ENCODE measurements at regions not wholly inside any gene's neighbourhood (a gene's known extent, or its start where the extent isn't known, plus 50 kb on each side); places are given as distances from the start of the nearest gene placed in this dataset.

GRCh38 chr10:117830205-117830604 is 216.5 kb downstream of the RAB11FIP2 start:
- no peak for FAIRE-seq

More at GRCh38 chr10:117830205-117830604, 216.5 kb downstream of the RAB11FIP2 start:
- no peaks in the 10 kb centered on the region for H3K4me1 ChIP-seq (ENCODE audit: control insufficient read depth, insufficient read depth, low read length)
- no peak overlapping the region for H3K4me2 ChIP-seq (ENCODE audit: control insufficient read depth, insufficient read depth)
- no peaks in the 10 kb centered on the region; the same call in 2 of the 3 replicates for H3K9me3 ChIP-seq (replicated peaks; ENCODE audit: control insufficient read depth, insufficient read depth, low read length)
- WGBS (ENCODE audit: insufficient coverage, insufficient replicate concordance, low lambda C conversion rate, missing lambda C conversion rate): 74% methylated on average over 14 of the region's 14 CpGs
- SMC1A ChIA-PET (ENCODE audit: uncharacterized antibody, unreplicated experiment): interaction anchor here (0.9 to 1.6 kb wide), 2 partner anchors 12 to 276 kb away, joined by 3 read pairs; no protein-coding TSS in a partner anchor
- no peak for DNase-seq (ENCODE audit: low read depth, low spot score)
- H4K20me1 ChIP-seq (ENCODE audit: control insufficient read depth, insufficient read depth): no peaks in the 10 kb centered on the region
- H3K4me3 ChIP-seq: no peak overlapping the region
- TF ChIP-seq PAX8 (IDR thresholded peaks at IDR 0.05): no peak
- TF ChIP-seq YBX1 (IDR thresholded peaks at IDR 0.05): no peak
- TF ChIP-seq IRF4 (IDR thresholded peaks at IDR 0.05; ENCODE audit: low read depth, low read length): no peak
- no peak for TF ChIP-seq MYB (IDR thresholded peaks at IDR 0.05; ENCODE audit: borderline replicate concordance, low read depth, low read length)
- TF ChIP-seq E4F1 (IDR thresholded peaks at IDR 0.05; ENCODE audit: borderline replicate concordance, partially characterized antibody): no peak
- TF ChIP-seq FOXK2 (IDR thresholded peaks at IDR 0.05): no peak
- no peak for TF ChIP-seq MLLT1 (IDR thresholded peaks at IDR 0.05)
- RAD21 ChIA-PET (ENCODE audit: unreplicated experiment): no interaction called here
- POLR2A ChIA-PET: no interaction called here
- H3K27ac ChIP-seq (ENCODE audit: control insufficient read depth, insufficient read depth): no peak overlapping the region
- peaks cover 0 to 3% of the 10 kb centered on the region in 2 experiments; a peak in 1 of 4 replicates for H3K27me3 ChIP-seq (replicated peaks in 1 of 2; ENCODE audit: control insufficient read depth in 2 of 2, insufficient read depth in 2 of 2, low read length in 1 of 2)
- no peak overlapping the region for H2AFZ ChIP-seq (ENCODE audit: control insufficient read depth, low read depth, low read length)
- H3K79me2 ChIP-seq (ENCODE audit: control insufficient read depth, insufficient read depth, low read length): no peaks in the 10 kb centered on the region
- in situ Hi-C loops (cut with MboI) (no loop called here), intact Hi-C loops (cut with micrococcal nuclease; ENCODE audit: unreplicated experiment) (no loop called here)
- ATAC-seq: no peak
- no TSS peak for BruUV-seq (replicated peaks)
- H3K9ac ChIP-seq (ENCODE audit: control insufficient read depth, insufficient read depth, low read length): no peak overlapping the region
- CTCF ChIA-PET: interaction anchor here (0.8 kb wide), 1 partner anchor 276 kb away, joined by 3 read pairs; no protein-coding TSS in a partner anchor
- no peaks in the 10 kb centered on the region for H3K36me3 ChIP-seq (ENCODE audit: control insufficient read depth in 2 of 2, insufficient read depth in 2 of 2, low read length in 1 of 2)

All from GM12878 (cell line).